ENCODE measurements at regions not wholly inside any gene's neighbourhood (a gene's known extent, or its start where the extent isn't known, plus 50 kb on each side); places are given as distances from the start of the nearest gene placed in this dataset.
"Not testable (repeated sequence)": the region's sequence is repeated elsewhere in the genome, so short reads cannot be mapped to it uniquely, and the experiment has no call there.

DNA sequence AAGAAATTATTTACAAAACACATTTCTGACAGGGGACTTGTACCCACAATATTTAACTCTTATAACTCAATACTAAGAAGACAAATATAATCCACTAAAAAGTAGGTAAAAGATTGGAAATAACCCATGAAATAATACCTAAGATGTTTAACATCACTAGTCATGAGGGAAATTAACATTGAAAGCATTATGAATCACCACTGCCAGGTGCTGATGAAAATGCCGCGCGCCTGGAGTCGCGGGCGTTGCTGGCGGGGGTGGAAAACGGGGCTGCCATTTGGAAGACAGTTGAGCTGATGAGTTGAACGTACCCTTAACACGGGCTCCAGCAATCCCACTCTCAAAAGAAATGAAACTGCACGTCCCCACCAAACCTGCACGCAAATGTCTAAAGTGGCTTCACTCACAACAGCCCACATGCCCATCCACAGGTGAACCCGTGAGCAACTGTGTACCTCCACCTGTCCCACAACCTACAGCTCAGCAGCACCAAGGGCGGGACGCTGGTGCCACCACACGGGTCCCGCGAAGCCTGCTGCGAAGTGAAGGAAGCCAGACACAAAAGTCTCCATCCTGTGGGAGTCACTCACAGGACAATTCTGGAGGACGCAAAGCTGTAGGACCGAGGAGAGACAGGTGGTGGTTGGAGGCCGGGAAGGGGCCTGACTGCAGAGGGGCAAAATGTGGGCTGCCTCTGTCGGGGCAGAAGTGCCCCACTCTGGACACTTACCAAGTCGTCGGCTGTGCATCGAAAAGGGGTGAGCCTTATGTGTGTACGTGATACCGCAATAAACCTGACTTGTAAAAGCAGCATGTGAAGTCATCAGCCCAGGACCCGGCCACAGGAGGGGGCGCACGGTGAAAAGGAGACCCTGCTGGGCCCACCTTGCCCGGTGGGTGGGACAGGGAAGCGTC, 199.5 kb upstream of the ZNF469 start:
- FAIRE-seq; DNase-seq (ENCODE audit: extremely low read depth in 1 of 4, low spot score in 3 of 4): not testable (repeated sequence)
- WGBS (ENCODE audit: insufficient coverage, low coverage, missing lambda C conversion rate), result 5% methylated on average over 31 of the region's 33 CpGs

DNA sequence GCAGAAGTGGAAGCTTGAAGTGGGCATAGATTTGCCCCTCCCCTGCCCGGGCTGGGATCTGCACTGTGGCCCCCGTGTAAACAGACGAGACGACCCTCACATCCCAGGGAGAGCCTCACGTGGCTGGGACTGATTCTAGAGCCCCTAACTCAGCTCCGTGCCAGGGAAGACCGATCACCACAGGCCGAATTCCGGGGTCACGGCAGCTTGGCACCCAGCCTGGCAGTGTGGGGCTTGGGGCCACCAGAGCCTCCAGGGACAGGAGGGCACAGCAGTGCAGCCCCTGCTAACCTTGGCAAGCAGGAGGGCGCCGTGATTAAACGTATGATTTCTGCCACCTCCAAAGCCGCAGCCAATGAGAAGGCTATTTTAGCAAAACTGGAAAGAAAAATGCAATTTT, 198.7 kb upstream of the ZNF469 start:
- BruUV-seq (replicated peaks); FAIRE-seq; H3K9me3 ChIP-seq (replicated peaks; ENCODE audit: control insufficient read depth, insufficient read depth, low read depth, low read length); H3K9me1 ChIP-seq (ENCODE audit: control insufficient read depth, insufficient read depth, low read length); H3K36me3 ChIP-seq (ENCODE audit: control insufficient read depth, insufficient read depth, low read length); POLR2A ChIA-PET; H4K20me1 ChIP-seq (replicated peaks; ENCODE audit: control insufficient read depth, insufficient read depth, low read length); H3K4me2 ChIP-seq (ENCODE audit: insufficient read depth, low read length); H3K4me1 ChIP-seq (replicated peaks in 1 of 2; ENCODE audit: control insufficient read depth in 2 of 2, insufficient read depth in 2 of 2, low read length in 2 of 2); H3K79me2 ChIP-seq (ENCODE audit: control insufficient read depth, insufficient read depth, low read length); DNase-seq (ENCODE audit: extremely low read depth in 1 of 4, low spot score in 3 of 4); H3K27me3 ChIP-seq (ENCODE audit: control insufficient read depth in 2 of 2, insufficient read depth in 2 of 2, low read length in 2 of 2); H3K9ac ChIP-seq (ENCODE audit: insufficient read depth in 1 of 2, low read depth in 2 of 2, low read length in 2 of 2); ATAC-seq; H3K4me3 ChIP-seq; intact Hi-C loops (cut with micrococcal nuclease); in situ Hi-C loops (cut with MboI); H3K27ac ChIP-seq (ENCODE audit: extremely low read depth, low read depth, low read length); CTCF ChIA-PET (ENCODE audit: low intra/inter-chr PET ratio); H2AFZ ChIP-seq (ENCODE audit: low read depth, low read length): not testable (repeated sequence)
- WGBS (ENCODE audit: insufficient coverage, low coverage, missing lambda C conversion rate), result 11% methylated on average over 5 of the region's 14 CpGs

More for the DNA sequence above, 199.5 kb upstream of the ZNF469 start:
- H3K79me2 ChIP-seq (ENCODE audit: control insufficient read depth, insufficient read depth, low read length); H3K4me3 ChIP-seq; POLR2A ChIA-PET; H3K9me3 ChIP-seq (replicated peaks; ENCODE audit: control insufficient read depth, insufficient read depth, low read depth, low read length); H3K4me1 ChIP-seq (replicated peaks in 1 of 2; ENCODE audit: control insufficient read depth in 2 of 2, insufficient read depth in 2 of 2, low read length in 2 of 2); H3K9ac ChIP-seq (ENCODE audit: insufficient read depth in 1 of 2, low read depth in 2 of 2, low read length in 2 of 2); H3K4me2 ChIP-seq (ENCODE audit: insufficient read depth, low read length); intact Hi-C loops (cut with micrococcal nuclease); H4K20me1 ChIP-seq (replicated peaks; ENCODE audit: control insufficient read depth, insufficient read depth, low read length); H3K27ac ChIP-seq (ENCODE audit: extremely low read depth, low read depth, low read length); H3K9me1 ChIP-seq (ENCODE audit: control insufficient read depth, insufficient read depth, low read length); H3K36me3 ChIP-seq (ENCODE audit: control insufficient read depth, insufficient read depth, low read length); ATAC-seq; H2AFZ ChIP-seq (ENCODE audit: low read depth, low read length); in situ Hi-C loops (cut with MboI); BruUV-seq (replicated peaks); CTCF ChIA-PET (ENCODE audit: low intra/inter-chr PET ratio): not testable (repeated sequence)
- peaks cover 0 to 15% of the 10 kb centered on the region in 2 experiments; a peak in 2 of 5 replicates for H3K27me3 ChIP-seq (ENCODE audit: control insufficient read depth in 2 of 2, insufficient read depth in 2 of 2, low read length in 2 of 2)

DNA sequence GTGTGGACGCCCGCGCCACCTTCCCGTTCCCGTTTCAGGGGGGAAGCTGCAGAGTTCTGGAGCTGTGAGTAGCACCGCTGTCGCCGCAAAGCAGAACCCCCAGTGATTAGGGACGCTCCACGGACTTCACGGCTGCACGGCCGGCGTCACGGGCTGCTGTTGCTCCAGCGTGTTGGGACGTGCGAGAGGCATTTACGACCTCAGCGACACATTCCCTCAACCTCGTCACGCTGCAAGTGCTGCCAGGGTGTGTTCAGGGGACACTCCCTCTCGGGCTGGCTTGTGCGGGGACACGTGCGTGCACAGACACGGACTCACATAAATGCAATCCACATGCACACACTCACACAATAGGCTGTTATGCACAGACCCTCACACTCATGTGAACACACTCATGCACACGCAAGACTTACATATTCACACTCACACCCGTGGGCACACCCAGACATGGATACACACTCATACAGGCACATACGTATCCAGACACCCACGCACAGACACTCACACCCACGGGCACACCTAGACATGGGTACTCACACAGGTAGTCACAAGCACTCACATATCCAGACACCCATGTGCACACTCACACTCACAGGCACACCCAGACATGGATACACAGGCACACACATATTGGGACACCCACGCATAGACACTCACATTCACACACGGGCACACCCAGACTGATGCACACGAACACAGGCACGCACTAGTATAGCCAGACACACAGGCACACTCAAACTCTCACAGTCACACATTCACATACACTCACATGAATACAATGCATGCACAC, 198.0 kb upstream of the ZNF469 start:
- H3K36me3 ChIP-seq (ENCODE audit: control insufficient read depth, insufficient read depth, low read length); DNase-seq (ENCODE audit: extremely low read depth in 1 of 4, low spot score in 3 of 4); H2AFZ ChIP-seq (ENCODE audit: low read depth, low read length); H3K9ac ChIP-seq (ENCODE audit: insufficient read depth in 1 of 2, low read depth in 2 of 2, low read length in 2 of 2); intact Hi-C loops (cut with micrococcal nuclease); BruUV-seq (replicated peaks); H3K79me2 ChIP-seq (ENCODE audit: control insufficient read depth, insufficient read depth, low read length); H3K9me1 ChIP-seq (ENCODE audit: control insufficient read depth, insufficient read depth, low read length); H3K9me3 ChIP-seq (replicated peaks; ENCODE audit: control insufficient read depth, insufficient read depth, low read depth, low read length); H4K20me1 ChIP-seq (replicated peaks; ENCODE audit: control insufficient read depth, insufficient read depth, low read length); H3K4me2 ChIP-seq (ENCODE audit: insufficient read depth, low read length); H3K27ac ChIP-seq (ENCODE audit: extremely low read depth, low read depth, low read length); ATAC-seq; in situ Hi-C loops (cut with MboI); H3K4me3 ChIP-seq; POLR2A ChIA-PET; CTCF ChIA-PET (ENCODE audit: low intra/inter-chr PET ratio); FAIRE-seq; H3K4me1 ChIP-seq (replicated peaks in 1 of 2; ENCODE audit: control insufficient read depth in 2 of 2, insufficient read depth in 2 of 2, low read length in 2 of 2); H3K27me3 ChIP-seq (ENCODE audit: control insufficient read depth in 2 of 2, insufficient read depth in 2 of 2, low read length in 2 of 2): not testable (repeated sequence)
- 42% methylated on average over 21 of the region's 36 CpGs for WGBS (ENCODE audit: insufficient coverage, low coverage, missing lambda C conversion rate)

All from K562 (cell line).